Liver (tissue), 8 donors: ENCODE measurements at regions not wholly inside any gene's neighbourhood (a gene's known extent, or its start where the extent isn't known, plus 50 kb on each side); places are given as distances from the start of the nearest gene placed in this dataset.

Source experiments
- DNase-seq: peaks from one replicate; pipeline ENCODE4 v3.0.0-alpha.2; 2017; ENCODE audit warnings: low spot score
- H3K27ac ChIP-seq, 2 donors: one replicate each; pipeline ENCODE4 v1.7.0; 2013; ENCODE audit warnings: inconsistent platforms in 2 of 2, low read length in 2 of 2, control low read depth in 1 of 2, low read depth in 1 of 2, mild to moderate bottlenecking in 1 of 2
- H3K27me3 ChIP-seq, 4 donors: one replicate each; pipeline versions ENCODE4 v1.6.1 to v1.7.0; 2013; ENCODE audit warnings: low read length in 3 of 4, inconsistent platforms in 1 of 4, mild to moderate bottlenecking in 1 of 4, moderate library complexity in 1 of 4; ENCODE audit not compliant: control insufficient read depth in 4 of 4, insufficient read depth in 4 of 4
- H3K36me3 ChIP-seq, 4 donors: one replicate each; pipeline versions ENCODE4 v1.6.1 to v1.7.0; 2013; ENCODE audit warnings: low read length in 3 of 4, mild to moderate bottlenecking in 3 of 4, low read depth in 1 of 4, moderate library complexity in 1 of 4; ENCODE audit not compliant: control insufficient read depth in 4 of 4, insufficient read depth in 3 of 4
- H3K4me1 ChIP-seq, 4 donors: one replicate each; pipeline versions ENCODE4 v1.6.1 to v1.7.0; 2013; ENCODE audit warnings: low read length in 3 of 4, mild to moderate bottlenecking in 3 of 4, moderate library complexity in 1 of 4; ENCODE audit not compliant: control insufficient read depth in 4 of 4, insufficient read depth in 4 of 4
- H3K4me3 ChIP-seq, 3 donors: one replicate each; pipeline versions ENCODE4 v1.6.1 to v1.7.0; 2013; ENCODE audit warnings: low read length in 3 of 3, control low read depth in 1 of 3, low read depth in 1 of 3, mild to moderate bottlenecking in 1 of 3
- H3K9ac ChIP-seq, 2 donors: one replicate each; pipeline ENCODE4 v1.7.0; 2013; ENCODE audit warnings: low read length in 2 of 2, mild to moderate bottlenecking in 2 of 2, moderate library complexity in 2 of 2, control low read depth in 1 of 2, low read depth in 1 of 2
- H3K9me3 ChIP-seq, 4 donors: one replicate each; pipeline versions ENCODE4 v1.6.1 to v1.7.0; 2013; ENCODE audit warnings: low read length in 3 of 4; ENCODE audit not compliant: control insufficient read depth in 4 of 4
- CTCF ChIP-seq: fragments of 150-350 bp; IDR thresholded peaks from 2 replicates; pipeline ENCODE4 v1.5.1; 2017; ENCODE audit warnings: improper control_type of control experiment, low read depth, low read length; ENCODE audit not compliant: missing input control
- EGR1 ChIP-seq, 2 donors: IDR thresholded peaks; 2 replicates each; pipeline ENCODE4 v1.6.1; 2016 to 2018; ENCODE audit warnings: antibody characterized with exemption in 2 of 2, low read depth in 2 of 2
- FOXA1 ChIP-seq: IDR thresholded peaks from 2 replicates; pipeline ENCODE4 v1.6.1; 2016; ENCODE audit warnings: antibody characterized with exemption
- FOXA2 ChIP-seq: IDR thresholded peaks from 2 replicates; pipeline ENCODE4 v1.6.1; 2016; ENCODE audit warnings: antibody characterized with exemption
- GABPA ChIP-seq, 2 donors: IDR thresholded peaks in 1 of 2; conservative IDR thresholded peaks in 1 of 2; 2 replicates each; pipeline ENCODE4 v1.6.1; 2016; ENCODE audit warnings: antibody characterized with exemption in 2 of 2, mild to moderate bottlenecking in 1 of 2, moderate library complexity in 1 of 2
- HNF4A ChIP-seq, 2 donors: conservative IDR thresholded peaks; 2 replicates each; pipeline ENCODE4 v1.6.1; 2016; ENCODE audit warnings: antibody characterized with exemption in 2 of 2, mild to moderate bottlenecking in 2 of 2
- HNF4G ChIP-seq: IDR thresholded peaks from 2 replicates; pipeline ENCODE4 v1.6.1; 2016; ENCODE audit warnings: antibody characterized with exemption
- JUND ChIP-seq, 2 donors: IDR thresholded peaks; 2 replicates each; pipeline ENCODE4 v1.6.1; 2016; ENCODE audit warnings: antibody characterized with exemption in 2 of 2
- MAX ChIP-seq: IDR thresholded peaks from 2 replicates; pipeline ENCODE4 v1.6.1; 2016; ENCODE audit warnings: antibody characterized with exemption
- NR2F2 ChIP-seq: IDR thresholded peaks from 2 replicates; pipeline ENCODE4 v1.6.1; 2016; ENCODE audit warnings: antibody characterized with exemption
- RAD21 ChIP-seq, 2 donors: IDR thresholded peaks; 2 replicates each; pipeline ENCODE4 v1.6.1; 2016; ENCODE audit warnings: antibody characterized with exemption in 2 of 2, mild to moderate bottlenecking in 2 of 2
- REST ChIP-seq: IDR thresholded peaks from 2 replicates; pipeline ENCODE4 v1.6.1; 2016; ENCODE audit warnings: antibody characterized with exemption, mild to moderate bottlenecking
- RXRA ChIP-seq, 2 donors: IDR thresholded peaks; 2 replicates each; pipeline ENCODE4 v1.6.1; 2017 to 2018; ENCODE audit warnings: antibody characterized with exemption in 2 of 2, mild to moderate bottlenecking in 1 of 2
- SP1 ChIP-seq: IDR thresholded peaks from 2 replicates; pipeline ENCODE4 v1.6.1; 2018; ENCODE audit warnings: antibody characterized with exemption, mild to moderate bottlenecking
- TAF1 ChIP-seq: conservative IDR thresholded peaks from 2 replicates; pipeline ENCODE4 v1.6.1; 2016; ENCODE audit warnings: antibody characterized with exemption, mild to moderate bottlenecking
- YY1 ChIP-seq: IDR thresholded peaks from 2 replicates; pipeline ENCODE4 v1.6.1; 2016; ENCODE audit warnings: antibody characterized with exemption, mild to moderate bottlenecking
- ZBTB33 ChIP-seq: IDR thresholded peaks from 2 replicates; pipeline ENCODE4 v1.6.1; 2016; ENCODE audit warnings: antibody characterized with exemption
- WGBS: extraction: QIAGEN DNeasy Blood & Tissue Kit; methylation state at CpG from one replicate; pipeline ENCODE4 v1.1.7; 2013; 5-methylcytosine and 5-hydroxymethylcytosine counted together
- TF ChIP-seq, protein P1 (sequence below): IDR thresholded peaks from 2 replicates; pipeline ENCODE4 v1.6.1; 2016; ENCODE audit warnings: antibody characterized with exemption
- donor health status: healthy.
- donor health status: healthy.
- donor health status: healthy.
- donor health status: healthy.
- donor health status: healthy.

DNA sequence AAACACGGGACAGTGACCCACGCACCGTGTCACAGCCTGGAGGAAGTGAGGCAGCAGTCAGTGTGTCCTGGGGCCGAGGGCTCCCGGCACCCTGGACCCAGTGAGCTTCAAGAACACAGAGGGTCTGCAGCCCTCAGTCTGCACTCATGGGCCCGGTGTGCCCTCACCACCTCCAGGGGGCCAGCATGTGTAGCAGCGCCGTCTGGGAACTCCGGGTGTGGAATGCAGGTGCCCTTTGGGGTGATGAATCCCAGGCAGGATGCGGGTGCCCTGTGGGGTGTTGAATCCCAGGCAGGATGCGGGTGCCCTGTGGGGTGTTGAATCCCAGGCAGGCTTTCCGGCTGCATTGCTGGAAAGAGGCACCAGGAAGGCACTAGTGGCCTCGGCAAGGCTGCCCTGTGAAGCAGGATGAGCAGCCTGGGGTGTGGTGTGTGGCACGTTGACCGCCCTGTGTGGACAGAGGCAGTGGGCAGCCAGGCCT lies 1399.9 kb downstream of the BRD1 start:
- no peak overlapping the region for H3K27ac ChIP-seq
- no peak overlapping the region for H3K9ac ChIP-seq
- no peak for DNase-seq
- no peak for TF ChIP-seq GABPA (IDR thresholded peaks at IDR 0.05 in 1 of 2, conservative IDR thresholded peaks at IDR 0.05 in 1 of 2)
- no peak for TF ChIP-seq ZBTB33
- no peak for TF ChIP-seq MAX
- no peak for TF ChIP-seq YY1
- TF ChIP-seq FOXA1 = no peak
- TF ChIP-seq RXRA (IDR thresholded peaks at IDR 0.05) = no peak
- TF ChIP-seq NR2F2 = no peak
- no peak for TF ChIP-seq EGR1 (IDR thresholded peaks at IDR 0.05; ENCODE audit: low read depth in 2 of 2)
- 78% methylated on average over 15 of the region's 15 CpGs for WGBS
- no peak overlapping the region for H3K4me3 ChIP-seq
- H3K36me3 ChIP-seq = no peaks in the 10 kb centered on the region
- no peaks in the 10 kb centered on the region for H3K4me1 ChIP-seq
- peaks cover 0 to 2% (median under 1%) of the 10 kb centered on the region in 4 donors for H3K27me3 ChIP-seq
- H3K9me3 ChIP-seq = no peaks in the 10 kb centered on the region

GRCh38 chr22:48426466-48427380 lies 1401.0 kb downstream of the BRD1 start:
- no peak overlapping the region for H3K4me3 ChIP-seq
- no peak overlapping the region for H3K27ac ChIP-seq
- WGBS = 71% methylated on average over 18 of the region's 18 CpGs
- no peak overlapping the region for H3K9ac ChIP-seq
- no peaks in the 10 kb centered on the region for H3K36me3 ChIP-seq
- no peaks in the 10 kb centered on the region for H3K9me3 ChIP-seq
- TF ChIP-seq FOXA1 (no peak), MAX (no peak), RXRA (IDR thresholded peaks at IDR 0.05) (no peak), HNF4G (no peak), REST (no peak), YY1 (no peak), CTCF (no peak), EGR1 (IDR thresholded peaks at IDR 0.05; ENCODE audit: low read depth in 2 of 2) (no peak), HNF4A (conservative IDR thresholded peaks at IDR 0.05) (no peak), TAF1 (no peak), SP1 (no peak), FOXA2 (no peak), JUND (IDR thresholded peaks at IDR 0.05) (no peak), ZBTB33 (no peak), RAD21 (IDR thresholded peaks at IDR 0.05) (no peak)
- TF ChIP-seq, protein P1, sequence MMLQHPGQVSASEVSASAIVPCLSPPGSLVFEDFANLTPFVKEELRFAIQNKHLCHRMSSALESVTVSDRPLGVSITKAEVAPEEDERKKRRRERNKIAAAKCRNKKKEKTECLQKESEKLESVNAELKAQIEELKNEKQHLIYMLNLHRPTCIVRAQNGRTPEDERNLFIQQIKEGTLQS = no peak
- H3K4me1 ChIP-seq = no peaks in the 10 kb centered on the region
- H3K27me3 ChIP-seq = peaks cover 0 to 2% (median under 1%) of the 10 kb centered on the region in 4 donors
- no peak for DNase-seq
